ENCODE measurements at regions not wholly inside any gene's neighbourhood (a gene's known extent, or its start where the extent isn't known, plus 50 kb on each side); places are given as distances from the start of the nearest gene placed in this dataset.

DNA sequence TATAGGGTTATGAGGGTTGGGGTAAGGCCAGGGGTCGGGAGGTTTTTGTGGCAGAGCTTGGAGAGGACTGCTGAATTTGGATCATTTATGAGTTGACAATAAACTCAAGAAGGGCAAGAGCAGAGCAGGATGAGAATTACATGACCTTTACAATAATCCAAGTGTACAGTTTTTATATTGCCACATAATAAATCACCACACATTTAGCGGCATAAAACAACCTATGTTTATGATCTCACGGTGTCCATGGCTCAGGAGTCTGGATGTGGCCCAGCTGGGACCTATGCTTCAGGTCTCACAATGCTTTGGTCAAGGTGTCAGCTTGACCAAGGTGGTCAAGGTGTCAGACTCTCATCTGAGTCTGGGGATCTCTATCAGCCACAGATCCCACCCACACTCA is 118.3 kb upstream of the WSCD1 start:
- DNase-seq (ENCODE audit: low spot score) (no peak), ATAC-seq (no peak)
- peaks cover 16% of the 10 kb centered on the region for H3K9me2 ChIP-seq (ENCODE audit: insufficient read depth)
- no peak overlapping the region for H3K4me2 ChIP-seq
- TF ChIP-seq, protein P1, sequence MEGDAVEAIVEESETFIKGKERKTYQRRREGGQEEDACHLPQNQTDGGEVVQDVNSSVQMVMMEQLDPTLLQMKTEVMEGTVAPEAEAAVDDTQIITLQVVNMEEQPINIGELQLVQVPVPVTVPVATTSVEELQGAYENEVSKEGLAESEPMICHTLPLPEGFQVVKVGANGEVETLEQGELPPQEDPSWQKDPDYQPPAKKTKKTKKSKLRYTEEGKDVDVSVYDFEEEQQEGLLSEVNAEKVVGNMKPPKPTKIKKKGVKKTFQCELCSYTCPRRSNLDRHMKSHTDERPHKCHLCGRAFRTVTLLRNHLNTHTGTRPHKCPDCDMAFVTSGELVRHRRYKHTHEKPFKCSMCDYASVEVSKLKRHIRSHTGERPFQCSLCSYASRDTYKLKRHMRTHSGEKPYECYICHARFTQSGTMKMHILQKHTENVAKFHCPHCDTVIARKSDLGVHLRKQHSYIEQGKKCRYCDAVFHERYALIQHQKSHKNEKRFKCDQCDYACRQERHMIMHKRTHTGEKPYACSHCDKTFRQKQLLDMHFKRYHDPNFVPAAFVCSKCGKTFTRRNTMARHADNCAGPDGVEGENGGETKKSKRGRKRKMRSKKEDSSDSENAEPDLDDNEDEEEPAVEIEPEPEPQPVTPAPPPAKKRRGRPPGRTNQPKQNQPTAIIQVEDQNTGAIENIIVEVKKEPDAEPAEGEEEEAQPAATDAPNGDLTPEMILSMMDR (conservative IDR thresholded peaks at IDR 0.05; ENCODE audit: low read depth in 2 of 2): no peak
- no peak for TF ChIP-seq CREB1 (CRISPR knock-in tag; IDR thresholded peaks at IDR 0.05; ENCODE audit: low read depth)
- TF ChIP-seq JUNB (IDR thresholded peaks at IDR 0.05; ENCODE audit: unreplicated experiment): no peak
- no peak for TF ChIP-seq POLR2AphosphoS5 (IDR thresholded peaks at IDR 0.05; ENCODE audit: low read depth)
- no peak for TF ChIP-seq ZNF462 (CRISPR knock-in tag; IDR thresholded peaks at IDR 0.05)
- TF ChIP-seq EZH2phosphoT487 (IDR thresholded peaks at IDR 0.05; ENCODE audit: unreplicated experiment): no peak
- no peak for TF ChIP-seq REST (IDR thresholded peaks at IDR 0.05; ENCODE audit: unreplicated experiment)
- no peak for TF ChIP-seq ETS1 (IDR thresholded peaks at IDR 0.05)
- TF ChIP-seq NANOG (IDR thresholded peaks at IDR 0.05; ENCODE audit: borderline replicate concordance): no peak
- no peak for TF ChIP-seq ZNF114 (CRISPR knock-in tag; IDR thresholded peaks at IDR 0.05)
- no peak for TF ChIP-seq EZH2 (IDR thresholded peaks at IDR 0.05; ENCODE audit: low read depth, unreplicated experiment)
- TF ChIP-seq ZNF331 (CRISPR knock-in tag; IDR thresholded peaks at IDR 0.05; ENCODE audit: low read depth): no peak
- TF ChIP-seq STAT1 (IDR thresholded peaks at IDR 0.05; ENCODE audit: unreplicated experiment): no peak
- no peak overlapping the region for H2AFZ ChIP-seq
- Mint-ChIP-seq H3K27me3 (ENCODE audit: insufficient read depth, low read depth, poor library complexity) (no peaks in the 10 kb centered on the region), H3K4me3 (no peak overlapping the region), H3K4me1 (no peaks in the 10 kb centered on the region), H3K36me3 (ENCODE audit: low read depth) (peaks cover 16% of the 10 kb centered on the region), H3K9me3 (peaks cover 19% of the 10 kb centered on the region), H3K27ac (no peak overlapping the region)
- no peak overlapping the region for H3K4me3 ChIP-seq
- no peaks in the 10 kb centered on the region for H3F3A ChIP-seq (replicated peaks; ENCODE audit: low read depth)
- H3K27ac ChIP-seq (ENCODE audit: low read depth): no peak overlapping the region
- no peaks in the 10 kb centered on the region for H3K4me1 ChIP-seq (ENCODE audit: insufficient read depth)
- H4K20me1 ChIP-seq (replicated peaks; ENCODE audit: insufficient read depth): no peaks in the 10 kb centered on the region
- H3K79me2 ChIP-seq (replicated peaks; ENCODE audit: insufficient read depth): no peaks in the 10 kb centered on the region
- H3K36me3 ChIP-seq (ENCODE audit: insufficient read depth): no peaks in the 10 kb centered on the region
- H3K27me3 ChIP-seq (ENCODE audit: insufficient read depth): no peaks in the 10 kb centered on the region
